Endothelial cell of umbilical vein (primary cell): ENCODE measurements at regions not wholly inside any gene's neighbourhood (a gene's known extent, or its start where the extent isn't known, plus 50 kb on each side); places are given as distances from the start of the nearest gene placed in this dataset.

Experiments
- CTCF ChIP-seq, 2 donors: IDR thresholded peaks; 1 replicate in 1 of 2; 2 replicates in 1 of 2; pipeline ENCODE4 v1.5.1; 2011; ENCODE audit warnings: low read length in 2 of 2, mild to moderate bottlenecking in 2 of 2, moderate library complexity in 2 of 2, control low read depth in 1 of 2, inconsistent platforms in 1 of 2, low read depth in 1 of 2; ENCODE audit not compliant: insufficient read depth in 1 of 2; ENCODE audit errors: extremely low read depth in 1 of 2
- EZH2 ChIP-seq: IDR thresholded peaks from 2 replicates; pipeline ENCODE4 v1.6.1; 2012; ENCODE audit warnings: borderline replicate concordance, low read depth, mild to moderate bottlenecking, moderate library complexity, low read length, inconsistent platforms; ENCODE audit not compliant: severe bottlenecking
- FOS ChIP-seq: IDR thresholded peaks from 2 replicates; pipeline ENCODE4 v1.6.1; 2011; ENCODE audit warnings: mild to moderate bottlenecking, low read length, moderate library complexity, borderline replicate concordance; ENCODE audit not compliant: insufficient read depth
- GATA2 ChIP-seq: IDR thresholded peaks from 2 replicates; pipeline ENCODE4 v1.7.0; 2011; ENCODE audit warnings: low read depth, mild to moderate bottlenecking, moderate library complexity, mixed read lengths, low read length; ENCODE audit not compliant: insufficient read length, insufficient read depth
- JUN ChIP-seq: IDR thresholded peaks from 2 replicates; pipeline ENCODE4 v1.6.1; 2011; ENCODE audit warnings: borderline replicate concordance, low read depth; ENCODE audit not compliant: insufficient read length, insufficient read depth
- MYC ChIP-seq: IDR thresholded peaks from one replicate; pipeline ENCODE4 v1.6.1; 2011; ENCODE audit warnings: mild to moderate bottlenecking, low read depth, low read length
- POLR2A ChIP-seq: IDR thresholded peaks from 2 replicates; pipeline ENCODE4 v1.6.1; 2012; ENCODE audit warnings: low read depth, mild to moderate bottlenecking, control low read depth, low read length
- POLR2AphosphoS5 ChIP-seq: IDR thresholded peaks from 2 replicates; pipeline ENCODE4 v1.6.1; 2012; ENCODE audit warnings: low read depth, mild to moderate bottlenecking, control low read depth, low read length, moderate library complexity; ENCODE audit not compliant: insufficient read depth
- TF ChIP-seq, protein P1 (sequence below): IDR thresholded peaks from 2 replicates; pipeline ENCODE4 v1.6.1; 2011; ENCODE audit not compliant: insufficient read depth, insufficient read length

GRCh38 chr5:54873691-54874090, 111.7 kb downstream of the ESM1 start:
- no peak for TF ChIP-seq CTCF (IDR thresholded peaks at IDR 0.05; ENCODE audit: extremely low read depth in 1 of 2, insufficient read depth in 1 of 2, low read depth in 1 of 2, low read length in 2 of 2)
- TF ChIP-seq POLR2AphosphoS5 = no peak
- TF ChIP-seq, protein P1, sequence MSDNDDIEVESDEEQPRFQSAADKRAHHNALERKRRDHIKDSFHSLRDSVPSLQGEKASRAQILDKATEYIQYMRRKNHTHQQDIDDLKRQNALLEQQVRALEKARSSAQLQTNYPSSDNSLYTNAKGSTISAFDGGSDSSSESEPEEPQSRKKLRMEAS = no peak
- no peak for TF ChIP-seq POLR2A
- TF ChIP-seq EZH2 = no peak
- no peak for TF ChIP-seq GATA2
- no peak for TF ChIP-seq JUN
- no peak for TF ChIP-seq FOS
- no peak for TF ChIP-seq MYC
